Astrocyte (in vitro differentiated cells and primary cell): ENCODE measurements at regions not wholly inside any gene's neighbourhood (a gene's known extent, or its start where the extent isn't known, plus 50 kb on each side); places are given as distances from the start of the nearest gene placed in this dataset.

Source experiments
- DNase-seq: peaks from one replicate; pipeline ENCODE4 v3.0.0-alpha.2; 2010; ENCODE audit warnings: low read depth
- FAIRE-seq: peaks from 2 replicates; lab custom pipeline; 2011; peaks lifted over from hg19 to GRCh38; lab: Jason Lieb, UNC
- H2AFZ ChIP-seq: 2 replicates; pipeline ENCODE4 v1.6.0; 2012; ENCODE audit warnings: low read depth, low read length, inconsistent platforms
- H3K27ac ChIP-seq: 2 replicates; pipeline ENCODE4 v1.5.1; 2011; ENCODE audit warnings: low read depth, low read length, inconsistent platforms
- H3K27me3 ChIP-seq: 2 replicates; pipeline ENCODE4 v1.6.0; 2011; ENCODE audit warnings: low read length, inconsistent platforms; ENCODE audit not compliant: insufficient read depth
- H3K36me3 ChIP-seq: 2 replicates; pipeline ENCODE4 v1.5.1; 2011; ENCODE audit warnings: low read length, inconsistent platforms; ENCODE audit not compliant: insufficient read depth
- H3K4me1 ChIP-seq: 2 replicates; pipeline ENCODE4 v1.5.1; 2011; ENCODE audit warnings: low read length, inconsistent platforms; ENCODE audit not compliant: insufficient read depth
- H3K4me2 ChIP-seq: 2 replicates; pipeline ENCODE4 v1.6.0; 2012; ENCODE audit warnings: low read length, inconsistent platforms
- H3K4me3 ChIP-seq: 2 replicates; pipeline ENCODE4 v1.5.1; 2011; ENCODE audit warnings: low read depth, mild to moderate bottlenecking, low read length, inconsistent platforms; ENCODE audit not compliant: insufficient read depth
- H3K79me2 ChIP-seq: 2 replicates; pipeline ENCODE4 v1.6.0; 2012; ENCODE audit warnings: mild to moderate bottlenecking, low read length, inconsistent platforms; ENCODE audit not compliant: insufficient read depth
- H3K9ac ChIP-seq: 2 replicates; pipeline ENCODE4 v1.6.0; 2012; ENCODE audit warnings: mild to moderate bottlenecking, low read length, inconsistent platforms
- H3K9me3 ChIP-seq: 2 replicates; pipeline ENCODE4 v1.5.1; 2012; ENCODE audit warnings: low read depth, mild to moderate bottlenecking, low read length, inconsistent platforms; ENCODE audit not compliant: insufficient read depth
- H4K20me1 ChIP-seq: 2 replicates; pipeline ENCODE4 v1.6.0; 2012; ENCODE audit warnings: low read length, inconsistent platforms; ENCODE audit not compliant: insufficient read depth
- H3K27ac Mint-ChIP-seq: one replicate; pipeline ENCODE4 v1.8.0; 2021; ENCODE audit warnings: mild to moderate bottlenecking, mixed read lengths; ENCODE audit not compliant: unreplicated experiment
- H3K27me3 Mint-ChIP-seq: one replicate; pipeline ENCODE4 v1.8.0; 2021; ENCODE audit warnings: low read depth, mixed read lengths; ENCODE audit not compliant: unreplicated experiment
- H3K36me3 Mint-ChIP-seq: one replicate; pipeline ENCODE4 v1.8.0; 2021; ENCODE audit warnings: low read depth, mixed read lengths; ENCODE audit not compliant: unreplicated experiment
- H3K4me1 Mint-ChIP-seq: one replicate; pipeline ENCODE4 v1.8.0; 2021; ENCODE audit warnings: low read depth, mixed read lengths; ENCODE audit not compliant: unreplicated experiment
- H3K4me3 Mint-ChIP-seq: one replicate; pipeline ENCODE4 v1.8.0; 2021; ENCODE audit warnings: mild to moderate bottlenecking, moderate library complexity, mixed read lengths; ENCODE audit not compliant: unreplicated experiment
- H3K9me3 Mint-ChIP-seq: one replicate; pipeline ENCODE4 v1.8.0; 2021; ENCODE audit warnings: mild to moderate bottlenecking, mixed read lengths; ENCODE audit not compliant: unreplicated experiment
- CTCF ChIP-seq: IDR thresholded peaks from 2 replicates; pipeline ENCODE4 v1.5.1; 2011; ENCODE audit warnings: low read depth, mild to moderate bottlenecking, inconsistent platforms, low read length, moderate library complexity; ENCODE audit not compliant: insufficient read depth
- EZH2 ChIP-seq: IDR thresholded peaks from 2 replicates; pipeline ENCODE4 v1.6.1; 2012; ENCODE audit warnings: mild to moderate bottlenecking, low read length, inconsistent platforms; ENCODE audit not compliant: insufficient read depth

GRCh38 chr10:128281343-128281742, 155.1 kb upstream of the MKI67 start:
- H3K4me2 ChIP-seq: no peak overlapping the region
- H3K79me2 ChIP-seq: no peaks in the 10 kb centered on the region
- H3K9ac ChIP-seq: no peak overlapping the region
- no peak overlapping the region for H2AFZ ChIP-seq
- Mint-ChIP-seq H3K4me1 (no peaks in the 10 kb centered on the region), H3K36me3 (no peaks in the 10 kb centered on the region), H3K27ac (no peak overlapping the region), H3K27me3 (peaks cover 40% of the 10 kb centered on the region), H3K4me3 (no peak overlapping the region), H3K9me3 (peaks cover 7% of the 10 kb centered on the region)
- H4K20me1 ChIP-seq: no peaks in the 10 kb centered on the region
- H3K4me3 ChIP-seq: no peak overlapping the region
- FAIRE-seq (no peak), DNase-seq (no peak)
- H3K4me1 ChIP-seq: no peaks in the 10 kb centered on the region
- no peaks in the 10 kb centered on the region for H3K9me3 ChIP-seq
- H3K36me3 ChIP-seq: no peaks in the 10 kb centered on the region
- no peak for TF ChIP-seq CTCF
- TF ChIP-seq EZH2: no peak
- H3K27me3 ChIP-seq: no peaks in the 10 kb centered on the region
- H3K27ac ChIP-seq: no peak overlapping the region

- Mint-ChIP-seq H3K4me1 (no peaks in the 10 kb centered on the region), H3K27me3 (peaks cover 41% of the 10 kb centered on the region), H3K9me3 (peaks cover 7% of the 10 kb centered on the region), H3K27ac (no peak overlapping the region), H3K4me3 (no peak overlapping the region), H3K36me3 (no peaks in the 10 kb centered on the region)
- no peak for DNase-seq
- H3K27me3 ChIP-seq: no peaks in the 10 kb centered on the region
- no peak overlapping the region for H3K4me3 ChIP-seq
- H3K27ac ChIP-seq: no peak overlapping the region
- H3K4me1 ChIP-seq: no peaks in the 10 kb centered on the region
- no peak overlapping the region for H2AFZ ChIP-seq
- H3K9me3 ChIP-seq: no peaks in the 10 kb centered on the region
- H4K20me1 ChIP-seq: no peaks in the 10 kb centered on the region
- FAIRE-seq: no peak
- H3K79me2 ChIP-seq: no peaks in the 10 kb centered on the region
- no peak for TF ChIP-seq CTCF
- TF ChIP-seq EZH2: no peak
- no peaks in the 10 kb centered on the region for H3K36me3 ChIP-seq
- no peak overlapping the region for H3K9ac ChIP-seq
- no peak overlapping the region for H3K4me2 ChIP-seq
Measured at GRCh38 chr10:128281861-128282260, 155.6 kb upstream of the MKI67 start.

- H3K4me3 Mint-ChIP-seq: no peak overlapping the region
- H2AFZ ChIP-seq: no peak overlapping the region
- no peak overlapping the region for H3K9ac ChIP-seq
- DNase-seq (no peak), FAIRE-seq (no peak)
- H3K27me3 ChIP-seq: peaks cover 4% of the 10 kb centered on the region
- H3K79me2 ChIP-seq: no peaks in the 10 kb centered on the region
- H3K4me1 Mint-ChIP-seq: no peaks in the 10 kb centered on the region
- H3K4me1 ChIP-seq: no peaks in the 10 kb centered on the region
- no peak overlapping the region for H3K27ac ChIP-seq
- peaks cover 22% of the 10 kb centered on the region for H3K9me3 Mint-ChIP-seq
- no peak overlapping the region for H3K27ac Mint-ChIP-seq
- H3K4me2 ChIP-seq: no peak overlapping the region
- no peaks in the 10 kb centered on the region for H3K36me3 ChIP-seq
- peaks cover 63% of the 10 kb centered on the region for H3K27me3 Mint-ChIP-seq
- H3K36me3 Mint-ChIP-seq: no peaks in the 10 kb centered on the region
- no peak overlapping the region for H3K4me3 ChIP-seq
- no peak for TF ChIP-seq CTCF
- H4K20me1 ChIP-seq: no peaks in the 10 kb centered on the region
- no peaks in the 10 kb centered on the region for H3K9me3 ChIP-seq
Measured at GRCh38 chr10:128286141-128286761, 160.0 kb upstream of the MKI67 start.
